Activated CD8-positive, alpha-beta memory T cell treated with anti-CD3 and anti-CD28 coated beads, Interleukin-2, amount 50 U/mL, for 48 hours (primary cell): ENCODE measurements at regions not wholly inside any gene's neighbourhood (a gene's known extent, or its start where the extent isn't known, plus 50 kb on each side); places are given as distances from the start of the nearest gene placed in this dataset.

Source experiments
- DNase-seq: peaks from one replicate; pipeline ENCODE4 v3.0.0-alpha.2; 2020

GRCh38 chr2:43084699-43085091 is 141.7 kb downstream of the ZFP36L2 start:
- no peak for DNase-seq

GRCh38 chr2:43083710-43084698 is 142.4 kb downstream of the ZFP36L2 start:
- no peak for DNase-seq

- DNase-seq, result no peak
Observed at GRCh38 chr2:43082903-43083677, 143.3 kb downstream of the ZFP36L2 start.

- DNase-seq, result no peak
Observed at GRCh38 chr2:43082111-43082894, 144.1 kb downstream of the ZFP36L2 start.

- DNase-seq, result no peak
Observed at GRCh38 chr2:43081131-43081765, 145.2 kb downstream of the ZFP36L2 start.

- DNase-seq, result no peak
Observed at GRCh38 chr2:43080571-43081021, 145.8 kb downstream of the ZFP36L2 start.

- DNase-seq, result no peak
Observed at GRCh38 chr2:43078781-43079755, 147.3 kb downstream of the ZFP36L2 start.

GRCh38 chr2:43078301-43078700 is 148.1 kb downstream of the ZFP36L2 start:
- DNase-seq, result no peak

- DNase-seq, result no peak
Observed at GRCh38 chr2:43077876-43078275, 148.5 kb downstream of the ZFP36L2 start.

- no peak for DNase-seq
Observed at GRCh38 chr2:43076676-43077075, 149.7 kb downstream of the ZFP36L2 start.

GRCh38 chr2:43075811-43076585 is 150.4 kb downstream of the ZFP36L2 start:
- no peak for DNase-seq

- DNase-seq, result no peak
Observed at GRCh38 chr2:43075054-43075593, 151.3 kb downstream of the ZFP36L2 start.

GRCh38 chr2:43074592-43075053 is 151.8 kb downstream of the ZFP36L2 start:
- no peak for DNase-seq

- DNase-seq, result no peak
Observed at GRCh38 chr2:43074052-43074451, 152.4 kb downstream of the ZFP36L2 start.

- no peak for DNase-seq
Observed at GRCh38 chr2:43073401-43073825, 153.0 kb downstream of the ZFP36L2 start.

GRCh38 chr2:43071599-43072550 is 154.5 kb downstream of the ZFP36L2 start:
- no peak for DNase-seq

GRCh38 chr2:43070676-43071502 is 155.5 kb downstream of the ZFP36L2 start:
- no peak for DNase-seq

- no peak for DNase-seq
Observed at GRCh38 chr2:43070030-43070429, 156.4 kb downstream of the ZFP36L2 start.
